ENCODE measurements at regions not wholly inside any gene's neighbourhood (a gene's known extent, or its start where the extent isn't known, plus 50 kb on each side); places are given as distances from the start of the nearest gene placed in this dataset.
"Not testable (repeated sequence)": the region's sequence is repeated elsewhere in the genome, so short reads cannot be mapped to it uniquely, and the experiment has no call there.

- Histone ChIP-seq H3K27me3 (ENCODE audit: control insufficient read depth in 2 of 2, insufficient read depth in 2 of 2, low read length in 2 of 2) (no peaks in the 10 kb centered on the region), H3K27ac (ENCODE audit: low read depth in 1 of 2, low read length in 2 of 2) (peak overlapping the region; percentile 63 to 81), H3K4me3 (replicated peaks in 1 of 3; ENCODE audit: low read depth in 2 of 3, low read length in 3 of 3) (peak overlapping the region in 1 of 3 experiments; percentile 40), H4K20me1 (ENCODE audit: insufficient read depth, low read length) (no peaks in the 10 kb centered on the region), H3K36me3 (replicated peaks in 1 of 2; ENCODE audit: control insufficient read depth in 1 of 2, insufficient read depth in 2 of 2, low read length in 2 of 2) (no peaks in the 10 kb centered on the region), H3K4me2 (replicated peaks; ENCODE audit: extremely low read depth, low read length, poor library complexity, severe bottlenecking) (peak overlapping the region; percentile 30), H2AFZ (ENCODE audit: insufficient read depth, low read depth, low read length, poor library complexity, severe bottlenecking) (peak overlapping the region; percentile 70), H3K4me1 (ENCODE audit: control insufficient read depth in 1 of 2, insufficient read depth in 2 of 2, low read length in 2 of 2) (peaks cover 57 to 73% of the 10 kb centered on the region in 2 donors), H3K9me3 (replicated peaks in 1 of 2; ENCODE audit: control insufficient read depth in 1 of 2, insufficient read depth in 1 of 2, low read length in 2 of 2) (peaks cover 0 to 9% of the 10 kb centered on the region in 2 donors), H3K79me2 (ENCODE audit: insufficient read depth, low read length) (no peaks in the 10 kb centered on the region), H3K9ac (ENCODE audit: insufficient read depth, low read length, poor library complexity, severe bottlenecking) (no peak overlapping the region)
- Mint-ChIP-seq H3K27me3 (ENCODE audit: low read depth in 3 of 3) (no peaks in the 10 kb centered on the region), H3K4me3 (peak overlapping the region in 1 of 2 donors; percentile 71), H3K36me3 (peaks cover 0 to 2% of the 10 kb centered on the region in 2 donors), H3K9me3 (peaks cover 0 to 11% (median 2%) of the 10 kb centered on the region in 7 donors), H3K27ac (peak overlapping the region; percentile 80 to 91 (median 88)), H3K4me1 (peaks cover 69% of the 10 kb centered on the region)
- intact Hi-C loops (cut with micrococcal nuclease): no loop called here
- no peak for DNase-seq
- TF ChIP-seq CTCF (IDR thresholded peaks at IDR 0.05): no peak
- 100% methylated on average over 1 of the region's 11 CpGs for WGBS (ENCODE audit: insufficient coverage)
These were observed 385.6 kb downstream of the IRS2 start for GRCh38 chr13:109400624-109401257.

- Histone ChIP-seq H3K4me3 (replicated peaks in 1 of 3; ENCODE audit: low read depth in 2 of 3, low read length in 3 of 3) (peak overlapping the region in 1 of 3 experiments; percentile 40), H2AFZ (ENCODE audit: insufficient read depth, low read depth, low read length, poor library complexity, severe bottlenecking) (peak overlapping the region; percentile 70), H3K9me3 (replicated peaks in 1 of 2; ENCODE audit: control insufficient read depth in 1 of 2, insufficient read depth in 1 of 2, low read length in 2 of 2) (peaks cover 0 to 9% of the 10 kb centered on the region in 2 donors), H3K4me2 (replicated peaks; ENCODE audit: extremely low read depth, low read length, poor library complexity, severe bottlenecking) (peak overlapping the region; percentile 30), H3K27me3 (ENCODE audit: control insufficient read depth in 2 of 2, insufficient read depth in 2 of 2, low read length in 2 of 2) (no peaks in the 10 kb centered on the region), H3K9ac (ENCODE audit: insufficient read depth, low read length, poor library complexity, severe bottlenecking) (no peak overlapping the region), H3K4me1 (ENCODE audit: control insufficient read depth in 1 of 2, insufficient read depth in 2 of 2, low read length in 2 of 2) (peaks cover 57 to 73% of the 10 kb centered on the region in 2 donors), H3K27ac (ENCODE audit: low read depth in 1 of 2, low read length in 2 of 2) (peak overlapping the region; percentile 63 to 81), H4K20me1 (ENCODE audit: insufficient read depth, low read length) (no peaks in the 10 kb centered on the region), H3K36me3 (replicated peaks in 1 of 2; ENCODE audit: control insufficient read depth in 1 of 2, insufficient read depth in 2 of 2, low read length in 2 of 2) (no peaks in the 10 kb centered on the region), H3K79me2 (ENCODE audit: insufficient read depth, low read length) (no peaks in the 10 kb centered on the region)
- intact Hi-C loops (cut with micrococcal nuclease): no loop called here
- Mint-ChIP-seq H3K27ac (peak overlapping the region; percentile 80 to 91 (median 88)), H3K27me3 (ENCODE audit: low read depth in 3 of 3) (no peaks in the 10 kb centered on the region), H3K4me3 (peak overlapping the region; percentile 34 to 71), H3K4me1 (peaks cover 73% of the 10 kb centered on the region), H3K36me3 (peaks cover 0 to 2% of the 10 kb centered on the region in 2 donors), H3K9me3 (peaks cover 2 to 15% (median 2%) of the 10 kb centered on the region in 7 donors)
- DNase-seq: peak in 2 of 3 donors; percentile 42 to 57
- WGBS (ENCODE audit: insufficient coverage): 2% methylated on average over 10 of the region's 11 CpGs
- no peak for TF ChIP-seq CTCF (IDR thresholded peaks at IDR 0.05)
These were observed 386.2 kb downstream of the IRS2 start for GRCh38 chr13:109400209-109400608.

- H3K4me2 ChIP-seq (replicated peaks; ENCODE audit: extremely low read depth, low read length, poor library complexity, severe bottlenecking); H3K79me2 ChIP-seq (ENCODE audit: insufficient read depth, low read length); H4K20me1 ChIP-seq (ENCODE audit: insufficient read depth, low read length); H3K36me3 Mint-ChIP-seq; intact Hi-C loops (cut with micrococcal nuclease); H3K36me3 ChIP-seq (replicated peaks in 1 of 2; ENCODE audit: control insufficient read depth in 1 of 2, insufficient read depth in 2 of 2, low read length in 2 of 2); H3K9me3 ChIP-seq (replicated peaks in 1 of 2; ENCODE audit: control insufficient read depth in 1 of 2, insufficient read depth in 1 of 2, low read length in 2 of 2); H3K27me3 Mint-ChIP-seq (ENCODE audit: low read depth in 3 of 3); H3K27me3 ChIP-seq (ENCODE audit: control insufficient read depth in 2 of 2, insufficient read depth in 2 of 2, low read length in 2 of 2); H3K9ac ChIP-seq (ENCODE audit: insufficient read depth, low read length, poor library complexity, severe bottlenecking); H2AFZ ChIP-seq (ENCODE audit: insufficient read depth, low read depth, low read length, poor library complexity, severe bottlenecking); H3K4me3 ChIP-seq (replicated peaks in 1 of 3; ENCODE audit: low read depth in 2 of 3, low read length in 3 of 3): not testable (repeated sequence)
- peak overlapping the region; percentile 33 to 63 for H3K27ac ChIP-seq (ENCODE audit: low read depth in 1 of 2, low read length in 2 of 2)
- DNase-seq: peak in 1 of 3 donors; percentile 45
- H3K4me1 ChIP-seq (ENCODE audit: control insufficient read depth in 1 of 2, insufficient read depth in 2 of 2, low read length in 2 of 2): peaks cover 59 to 71% of the 10 kb centered on the region in 2 donors
- Mint-ChIP-seq H3K27ac (peak overlapping the region; percentile 71 to 85 (median 81)), H3K4me1 (peaks cover 81% of the 10 kb centered on the region), H3K9me3 (peaks cover 0 to 11% (median 3%) of the 10 kb centered on the region in 7 donors), H3K4me3 (peak overlapping the region in 1 of 2 donors; percentile 62)
- no CpG with 5 or more reads among the region's 5 CpGs for WGBS (ENCODE audit: insufficient coverage)
These were observed 388.3 kb downstream of the IRS2 start for GRCh38 chr13:109398071-109398470.

All from CD14-positive monocyte (primary cell).